Loucy (cell line): ENCODE measurements at regions not wholly inside any gene's neighbourhood (a gene's known extent, or its start where the extent isn't known, plus 50 kb on each side); places are given as distances from the start of the nearest gene placed in this dataset.

Experiments
- CTCF ChIP-seq: fragments of 200-600 bp; sonication (generic); conservative IDR thresholded peaks from 2 replicates; pipeline ENCODE4 v1.5.1; 2014; ENCODE audit warnings: mild to moderate bottlenecking, antibody characterized with exemption, low read length
- EZH2phosphoT487 ChIP-seq: fragments of 200-600 bp; IDR thresholded peaks from 2 replicates; pipeline ENCODE4 v1.6.1; 2018; ENCODE audit warnings: antibody characterized with exemption, mild to moderate bottlenecking, moderate library complexity, borderline replicate concordance

- no peak for TF ChIP-seq CTCF
- TF ChIP-seq EZH2phosphoT487, result no peak
These were observed 54.6 kb upstream of the CLINT1 start for GRCh38 chr5:157913575-157913974.
